WERI-Rb-1 (cell line): ENCODE measurements at regions not wholly inside any gene's neighbourhood (a gene's known extent, or its start where the extent isn't known, plus 50 kb on each side); places are given as distances from the start of the nearest gene placed in this dataset.

Experiments used
- DNase-seq: peaks from one replicate; pipeline ENCODE4 v3.0.0-alpha.2; 2020
- H3K27ac ChIP-seq: fragments of 250-450 bp; sonication (Bioruptor Pico); 2 replicates; pipeline ENCODE4 v1.5.1; 2020; ENCODE audit warnings: mild to moderate bottlenecking, moderate library complexity
- H3K27me3 ChIP-seq: fragments of 250-450 bp; sonication (Bioruptor Pico); 2 replicates; pipeline ENCODE4 v1.5.1; 2021; ENCODE audit warnings: mild to moderate bottlenecking, low read depth, moderate library complexity; ENCODE audit not compliant: insufficient read depth, severe bottlenecking
- H3K36me3 ChIP-seq: fragments of 250-450 bp; sonication (Bioruptor Pico); 2 replicates; pipeline ENCODE4 v1.5.1; 2020; ENCODE audit warnings: mild to moderate bottlenecking, moderate library complexity
- H3K4me3 ChIP-seq: 2 replicates; pipeline ENCODE4 v1.5.1; 2011; ENCODE audit warnings: low read depth, mild to moderate bottlenecking, control low read depth, low read length
- H3K9me3 ChIP-seq: fragments of 250-450 bp; sonication (Bioruptor Pico); 2 replicates; pipeline ENCODE4 v1.5.1; 2021; ENCODE audit warnings: mild to moderate bottlenecking, moderate library complexity; ENCODE audit not compliant: severe bottlenecking
- CTCF ChIP-seq: IDR thresholded peaks from 2 replicates; pipeline ENCODE4 v1.5.1; 2011; ENCODE audit warnings: low read depth, mild to moderate bottlenecking, control low read depth, inconsistent platforms, low read length

GRCh38 chr5:158513490-158514318 is 586.0 kb downstream of the EBF1 start:
- no peak overlapping the region for H3K27ac ChIP-seq
- DNase-seq, result no peak
- H3K4me3 ChIP-seq, result no peak overlapping the region
- H3K27me3 ChIP-seq, result no peaks in the 10 kb centered on the region
- no peaks in the 10 kb centered on the region for H3K36me3 ChIP-seq
- no peak for TF ChIP-seq CTCF
- no peaks in the 10 kb centered on the region for H3K9me3 ChIP-seq

- no peak overlapping the region for H3K4me3 ChIP-seq
- no peak for TF ChIP-seq CTCF
- DNase-seq, result no peak
- peaks cover 4% of the 10 kb centered on the region for H3K9me3 ChIP-seq
- H3K36me3 ChIP-seq, result no peaks in the 10 kb centered on the region
- H3K27ac ChIP-seq, result no peak overlapping the region
- no peaks in the 10 kb centered on the region for H3K27me3 ChIP-seq
Observed at GRCh38 chr5:158511454-158511853, 588.3 kb downstream of the EBF1 start.

- H3K9me3 ChIP-seq, result peaks cover 9% of the 10 kb centered on the region
- no peak overlapping the region for H3K27ac ChIP-seq
- H3K36me3 ChIP-seq, result no peaks in the 10 kb centered on the region
- no peak for TF ChIP-seq CTCF
- H3K27me3 ChIP-seq, result no peaks in the 10 kb centered on the region
- no peak overlapping the region for H3K4me3 ChIP-seq
- DNase-seq, result no peak
Observed at GRCh38 chr5:158510479-158510878, 589.2 kb downstream of the EBF1 start.

GRCh38 chr5:158506648-158507047 is 593.1 kb downstream of the EBF1 start:
- Histone ChIP-seq H3K27me3 (no peaks in the 10 kb centered on the region), H3K27ac (no peak overlapping the region), H3K9me3 (peaks cover 9% of the 10 kb centered on the region), H3K36me3 (no peaks in the 10 kb centered on the region), H3K4me3 (no peak overlapping the region)
- DNase-seq, result no peak
- TF ChIP-seq CTCF, result no peak

GRCh38 chr5:158502686-158503085 is 597.0 kb downstream of the EBF1 start:
- H3K36me3 ChIP-seq, result no peaks in the 10 kb centered on the region

More at GRCh38 chr5:158502686-158503085, 597.0 kb downstream of the EBF1 start:
- Histone ChIP-seq H3K27me3 (no peaks in the 10 kb centered on the region), H3K9me3 (peaks cover 9% of the 10 kb centered on the region), H3K27ac (no peak overlapping the region), H3K4me3 (no peak overlapping the region)
- DNase-seq, result no peak
- TF ChIP-seq CTCF, result no peak
